Calu3 (cell line): ENCODE measurements at regions not wholly inside any gene's neighbourhood (a gene's known extent, or its start where the extent isn't known, plus 50 kb on each side); places are given as distances from the start of the nearest gene placed in this dataset.

Experiments
- BruUV-seq: library from RNA; stranded (reverse); fragments of 400-500 nt; replicated peaks from 2 replicates; lab custom pipeline; 2021; lab: Mats Ljungman, UMichigan
- CTCF ChIA-PET: fragments of 300-600 bp; sonication (Branson Sonifier 250); formaldehyde crosslinking; loops from one replicate; lab custom pipeline; 2022; ENCODE audit warnings: antibody characterized with exemption; lab: Charles Lee
- DNase-seq: peaks from one replicate; pipeline ENCODE4 v3.0.0; 2022
- H3K27ac Mint-ChIP-seq: one replicate; pipeline ENCODE4 v1.8.0; 2022; ENCODE audit warnings: mixed read lengths; ENCODE audit not compliant: unreplicated experiment
- H3K27me3 Mint-ChIP-seq: one replicate; pipeline ENCODE4 v1.8.0; 2022; ENCODE audit warnings: mixed read lengths; ENCODE audit not compliant: unreplicated experiment
- H3K36me3 Mint-ChIP-seq: one replicate; pipeline ENCODE4 v1.8.0; 2022; ENCODE audit warnings: mild to moderate bottlenecking, moderate library complexity, mixed read lengths; ENCODE audit not compliant: insufficient read depth, unreplicated experiment
- H3K4me1 Mint-ChIP-seq: one replicate; pipeline ENCODE4 v1.8.0; 2022; ENCODE audit warnings: mild to moderate bottlenecking, low read depth, mixed read lengths; ENCODE audit not compliant: unreplicated experiment
- H3K4me3 Mint-ChIP-seq: one replicate; pipeline ENCODE4 v1.8.0; 2022; ENCODE audit warnings: mild to moderate bottlenecking, low read depth, moderate library complexity, mixed read lengths; ENCODE audit not compliant: unreplicated experiment
- H3K9me3 Mint-ChIP-seq: one replicate; pipeline ENCODE4 v1.8.0; 2022; ENCODE audit warnings: low read depth, mixed read lengths; ENCODE audit not compliant: unreplicated experiment
- intact Hi-C: fragments of 100-400 bp; cut with micrococcal nuclease; formaldehyde crosslinking; loops from one replicate; pipeline ENCODE4 v1.10.0; 2022; ENCODE audit not compliant: unreplicated experiment
- TF ChIP-seq, protein P1 (sequence below): fragments of 200-600 bp; IDR thresholded peaks from one replicate; pipeline ENCODE4 v1.8.0; 2022; ENCODE audit warnings: antibody characterized with exemption; ENCODE audit not compliant: unreplicated experiment

DNA sequence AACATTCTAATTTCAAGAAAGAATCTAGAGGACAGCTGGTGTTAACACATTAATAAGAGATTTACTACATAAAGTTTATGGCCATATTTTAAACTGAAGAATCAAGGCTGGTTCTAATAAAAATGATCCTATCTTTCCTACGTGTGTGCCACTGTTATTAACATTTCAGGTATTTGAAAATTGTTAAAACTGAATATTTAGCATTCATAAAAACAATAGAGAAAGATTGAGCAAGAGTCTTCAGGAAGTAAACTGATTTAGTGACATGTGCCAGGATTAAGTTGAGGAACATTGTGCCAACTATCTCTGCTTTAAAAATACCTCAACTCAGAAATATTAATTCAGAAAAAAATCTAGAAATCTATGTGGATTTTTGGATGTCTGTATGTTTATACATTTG lies 810.1 kb downstream of the FAT4 start:
- CTCF ChIA-PET, result no interaction called here
- H3K27me3 Mint-ChIP-seq, result no peaks in the 10 kb centered on the region
- no peaks in the 10 kb centered on the region for H3K9me3 Mint-ChIP-seq
- TF ChIP-seq, protein P1, sequence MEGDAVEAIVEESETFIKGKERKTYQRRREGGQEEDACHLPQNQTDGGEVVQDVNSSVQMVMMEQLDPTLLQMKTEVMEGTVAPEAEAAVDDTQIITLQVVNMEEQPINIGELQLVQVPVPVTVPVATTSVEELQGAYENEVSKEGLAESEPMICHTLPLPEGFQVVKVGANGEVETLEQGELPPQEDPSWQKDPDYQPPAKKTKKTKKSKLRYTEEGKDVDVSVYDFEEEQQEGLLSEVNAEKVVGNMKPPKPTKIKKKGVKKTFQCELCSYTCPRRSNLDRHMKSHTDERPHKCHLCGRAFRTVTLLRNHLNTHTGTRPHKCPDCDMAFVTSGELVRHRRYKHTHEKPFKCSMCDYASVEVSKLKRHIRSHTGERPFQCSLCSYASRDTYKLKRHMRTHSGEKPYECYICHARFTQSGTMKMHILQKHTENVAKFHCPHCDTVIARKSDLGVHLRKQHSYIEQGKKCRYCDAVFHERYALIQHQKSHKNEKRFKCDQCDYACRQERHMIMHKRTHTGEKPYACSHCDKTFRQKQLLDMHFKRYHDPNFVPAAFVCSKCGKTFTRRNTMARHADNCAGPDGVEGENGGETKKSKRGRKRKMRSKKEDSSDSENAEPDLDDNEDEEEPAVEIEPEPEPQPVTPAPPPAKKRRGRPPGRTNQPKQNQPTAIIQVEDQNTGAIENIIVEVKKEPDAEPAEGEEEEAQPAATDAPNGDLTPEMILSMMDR, result no peak
- no peaks in the 10 kb centered on the region for H3K4me1 Mint-ChIP-seq
- no peak overlapping the region for H3K27ac Mint-ChIP-seq
- no TSS peak for BruUV-seq
- no peak overlapping the region for H3K4me3 Mint-ChIP-seq
- no peaks in the 10 kb centered on the region for H3K36me3 Mint-ChIP-seq
- no peak for DNase-seq
- intact Hi-C loops, result no loop called here

DNA sequence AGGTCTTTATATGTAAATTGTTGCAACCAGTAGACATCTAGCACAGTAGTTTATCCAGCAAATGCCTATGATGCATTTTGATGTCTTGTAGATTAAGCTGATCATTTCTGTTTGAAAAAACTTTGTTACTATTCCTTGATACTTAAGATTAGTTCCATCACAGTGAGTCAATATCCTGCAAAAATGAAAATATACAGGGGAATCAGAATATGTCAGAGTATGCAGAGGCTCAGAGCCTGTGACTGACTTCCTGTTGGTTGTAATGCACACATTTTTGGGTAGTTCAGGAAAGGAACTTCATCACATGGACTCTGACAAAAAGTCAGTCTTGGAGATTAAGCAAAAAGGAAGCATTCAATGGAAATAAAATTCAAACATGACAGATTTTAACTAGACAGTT lies 815.5 kb downstream of the FAT4 start:
- no peaks in the 10 kb centered on the region for H3K27me3 Mint-ChIP-seq
- CTCF ChIA-PET, result no interaction called here
- intact Hi-C loops, result no loop called here
- H3K36me3 Mint-ChIP-seq, result no peaks in the 10 kb centered on the region
- no TSS peak for BruUV-seq
- H3K9me3 Mint-ChIP-seq, result no peaks in the 10 kb centered on the region
- DNase-seq, result no peak
- H3K4me1 Mint-ChIP-seq, result no peaks in the 10 kb centered on the region
- no peak overlapping the region for H3K4me3 Mint-ChIP-seq
- H3K27ac Mint-ChIP-seq, result no peak overlapping the region
- TF ChIP-seq, protein P1, result no peak

DNA sequence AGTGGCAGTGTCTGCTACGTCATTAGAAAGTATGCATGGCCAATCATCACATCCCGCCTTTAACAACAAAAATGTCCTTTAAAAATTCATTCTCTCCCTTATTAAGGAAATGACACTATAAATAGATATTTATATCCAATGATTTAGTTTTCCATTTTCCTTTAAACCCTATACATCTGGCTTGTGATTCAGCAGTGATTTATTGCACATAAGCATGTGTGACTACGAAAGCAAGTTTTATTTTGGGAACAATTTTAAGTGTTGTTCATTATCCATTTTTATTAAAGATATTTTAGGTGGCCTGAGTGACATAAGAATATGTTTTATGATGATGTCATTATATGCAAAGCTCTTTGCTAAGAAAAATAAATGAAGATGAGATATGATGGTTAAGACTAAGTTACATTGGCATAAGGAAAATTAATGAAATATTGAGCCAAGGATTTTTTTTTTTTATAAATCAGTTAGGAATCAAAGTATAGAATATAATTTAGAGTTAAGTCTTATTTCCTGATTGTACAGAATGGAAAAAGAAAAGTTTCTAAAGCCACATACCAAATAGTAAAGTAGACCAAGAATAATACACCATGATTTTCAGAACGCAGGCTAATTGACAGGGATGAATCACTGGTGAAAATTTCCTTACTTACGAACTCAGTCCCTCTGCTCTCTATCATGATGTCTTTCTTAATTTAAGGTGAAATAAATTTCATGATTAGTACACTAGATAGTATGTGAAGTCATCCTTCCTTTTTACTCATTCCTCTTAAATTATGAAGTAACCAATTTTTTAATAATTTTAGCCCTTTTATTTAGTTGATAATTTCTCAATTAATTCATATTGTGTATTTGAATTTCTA lies 822.4 kb downstream of the FAT4 start:
- Mint-ChIP-seq H3K36me3 (no peaks in the 10 kb centered on the region), H3K9me3 (no peaks in the 10 kb centered on the region), H3K4me3 (no peak overlapping the region), H3K27ac (no peak overlapping the region), H3K4me1 (no peaks in the 10 kb centered on the region), H3K27me3 (no peaks in the 10 kb centered on the region)
- no TSS peak for BruUV-seq
- TF ChIP-seq, protein P1, result no peak
- CTCF ChIA-PET, result no interaction called here
- DNase-seq, result no peak
- intact Hi-C loops, result no loop called here

DNA sequence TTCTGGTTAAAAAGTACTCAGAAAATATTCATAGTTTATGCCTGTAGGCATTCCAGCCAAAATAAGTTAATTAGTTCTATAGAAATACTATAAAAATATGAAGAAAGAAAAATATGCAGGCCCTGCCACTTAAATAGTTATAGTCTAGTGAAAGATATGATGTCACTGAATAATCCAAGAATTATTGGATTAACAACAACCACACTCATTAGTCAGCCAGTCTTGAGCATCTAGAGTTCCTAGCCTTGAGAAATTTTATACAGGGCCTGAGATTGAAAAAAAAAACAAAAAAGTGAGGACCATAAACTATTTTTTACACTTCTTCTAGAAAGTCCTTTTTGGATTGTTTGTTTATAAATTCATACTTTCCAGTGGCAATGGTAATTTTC lies 823.0 kb downstream of the FAT4 start:
- CTCF ChIA-PET, result no interaction called here
- intact Hi-C loops, result no loop called here
- TF ChIP-seq, protein P1, result no peak
- DNase-seq, result no peak
- Mint-ChIP-seq H3K27me3 (no peaks in the 10 kb centered on the region), H3K4me3 (no peak overlapping the region), H3K4me1 (no peaks in the 10 kb centered on the region), H3K9me3 (no peaks in the 10 kb centered on the region), H3K27ac (no peak overlapping the region), H3K36me3 (no peaks in the 10 kb centered on the region)
- BruUV-seq, result no TSS peak
